Left ventricle myocardium inferior (tissue), 1 donor: ENCODE measurements at regions not wholly inside any gene's neighbourhood (a gene's known extent, or its start where the extent isn't known, plus 50 kb on each side); places are given as distances from the start of the nearest gene placed in this dataset.

Experiments
- DNase-seq: peaks from one replicate; pipeline ENCODE4 v3.0.0-alpha.2; 2020
- H3K27ac ChIP-seq: fragments of 200-600 bp; replicated peaks from 2 replicates; pipeline ENCODE4 v1.8.0; 2021
- H3K27me3 ChIP-seq: fragments of 200-600 bp; 2 replicates; pipeline ENCODE4 v1.8.0; 2021; ENCODE audit warnings: low read depth
- H3K36me3 ChIP-seq: fragments of 200-600 bp; 2 replicates; pipeline ENCODE4 v1.8.0; 2021
- H3K4me1 ChIP-seq: fragments of 200-600 bp; 2 replicates; pipeline ENCODE4 v1.8.0; 2021
- H3K4me3 ChIP-seq: fragments of 200-600 bp; 2 replicates; pipeline ENCODE4 v1.8.0; 2021; ENCODE audit warnings: mild to moderate bottlenecking, moderate library complexity
- H3K9me3 ChIP-seq: fragments of 200-600 bp; replicated peaks from 2 replicates; pipeline ENCODE4 v1.8.0; 2021
- intact Hi-C: fragments of 100-400 bp; cut with micrococcal nuclease; formaldehyde crosslinking; loops from one replicate; pipeline ENCODE4 v1.11.0; 2022
- TF ChIP-seq, protein P1 (sequence below): fragments of 200-600 bp; IDR thresholded peaks from 2 replicates; pipeline ENCODE4 v1.8.0; 2021; ENCODE audit warnings: antibody characterized with exemption, mild to moderate bottlenecking, borderline replicate concordance
- donor health status: DM: no; HTN: yes; CAD: no; lungs with severe emphysema.

DNA sequence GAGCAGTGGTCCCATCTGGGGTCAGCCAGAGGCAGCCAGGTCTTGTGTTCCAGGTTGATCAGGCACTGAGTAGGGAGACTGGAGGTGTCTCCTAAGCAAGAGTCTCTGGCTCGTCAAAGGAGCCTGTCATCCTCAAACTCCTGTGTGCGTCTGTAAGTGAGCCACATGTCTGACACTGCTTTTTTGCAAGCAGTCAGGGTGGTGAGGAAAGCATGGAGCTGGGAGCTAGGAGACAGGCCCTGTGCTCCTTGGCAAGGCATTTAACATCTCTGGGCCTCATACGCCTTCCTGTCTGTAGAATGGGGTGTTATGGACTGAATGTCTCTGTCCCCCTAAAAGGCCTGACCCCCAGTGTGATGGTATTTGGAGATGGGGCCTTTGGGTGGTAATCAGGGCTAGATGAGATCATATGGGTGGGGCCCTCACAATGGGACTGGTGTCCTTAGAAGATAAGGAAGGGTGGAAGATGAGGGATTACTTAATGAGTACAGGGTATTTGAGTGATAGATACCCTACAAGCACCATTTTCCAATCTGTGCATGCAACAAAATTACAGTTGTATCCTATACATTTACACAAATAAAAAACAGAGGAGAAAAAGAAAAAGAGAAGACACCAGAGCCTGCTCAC lies 53.0 kb downstream of the ARL6IP4 start:
- H3K27ac ChIP-seq, result no peak overlapping the region
- DNase-seq, result no peak
- no peaks in the 10 kb centered on the region for H3K9me3 ChIP-seq
- peaks cover 27% of the 10 kb centered on the region for H3K36me3 ChIP-seq
- TF ChIP-seq, protein P1, sequence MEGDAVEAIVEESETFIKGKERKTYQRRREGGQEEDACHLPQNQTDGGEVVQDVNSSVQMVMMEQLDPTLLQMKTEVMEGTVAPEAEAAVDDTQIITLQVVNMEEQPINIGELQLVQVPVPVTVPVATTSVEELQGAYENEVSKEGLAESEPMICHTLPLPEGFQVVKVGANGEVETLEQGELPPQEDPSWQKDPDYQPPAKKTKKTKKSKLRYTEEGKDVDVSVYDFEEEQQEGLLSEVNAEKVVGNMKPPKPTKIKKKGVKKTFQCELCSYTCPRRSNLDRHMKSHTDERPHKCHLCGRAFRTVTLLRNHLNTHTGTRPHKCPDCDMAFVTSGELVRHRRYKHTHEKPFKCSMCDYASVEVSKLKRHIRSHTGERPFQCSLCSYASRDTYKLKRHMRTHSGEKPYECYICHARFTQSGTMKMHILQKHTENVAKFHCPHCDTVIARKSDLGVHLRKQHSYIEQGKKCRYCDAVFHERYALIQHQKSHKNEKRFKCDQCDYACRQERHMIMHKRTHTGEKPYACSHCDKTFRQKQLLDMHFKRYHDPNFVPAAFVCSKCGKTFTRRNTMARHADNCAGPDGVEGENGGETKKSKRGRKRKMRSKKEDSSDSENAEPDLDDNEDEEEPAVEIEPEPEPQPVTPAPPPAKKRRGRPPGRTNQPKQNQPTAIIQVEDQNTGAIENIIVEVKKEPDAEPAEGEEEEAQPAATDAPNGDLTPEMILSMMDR, result no peak
- no peaks in the 10 kb centered on the region for H3K27me3 ChIP-seq
- H3K4me3 ChIP-seq, result no peak overlapping the region
- peaks cover 18% of the 10 kb centered on the region for H3K4me1 ChIP-seq
- intact Hi-C loops, result no loop called here

DNA sequence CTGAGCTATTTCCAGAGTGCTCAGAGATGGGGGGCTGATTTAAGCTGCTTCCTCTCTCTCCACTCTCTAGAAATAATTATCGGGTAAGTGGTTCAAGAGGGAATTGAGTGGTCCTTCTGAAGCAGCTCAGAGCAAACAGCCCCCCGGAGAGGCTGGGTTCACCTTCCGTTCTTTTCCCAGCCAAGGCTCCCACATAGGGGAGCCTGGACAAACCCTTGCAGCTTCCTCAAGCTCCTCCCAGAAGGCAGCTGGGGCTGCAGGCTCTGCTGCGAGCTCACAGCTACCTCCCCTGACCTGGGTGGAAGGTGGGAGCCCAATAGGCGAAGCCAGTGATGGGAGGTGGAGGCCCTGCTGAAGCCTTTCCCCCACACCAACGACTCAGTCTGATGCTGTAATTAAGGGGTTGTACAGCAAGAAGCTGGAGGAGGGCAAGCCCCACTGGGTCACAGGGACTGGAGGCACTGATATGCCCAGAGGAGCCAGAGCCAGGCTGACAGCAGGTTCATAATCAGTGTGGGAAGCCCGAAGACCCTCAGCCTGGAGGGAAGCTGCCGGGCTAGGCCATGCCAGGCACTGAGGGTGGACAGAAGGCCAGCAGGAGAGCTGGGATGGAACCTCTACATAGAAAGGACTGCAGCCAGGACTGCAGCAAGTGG lies 52.4 kb downstream of the ARL6IP4 start:
- Histone ChIP-seq H3K4me1 (peaks cover 20% of the 10 kb centered on the region), H3K9me3 (no peaks in the 10 kb centered on the region), H3K4me3 (no peak overlapping the region), H3K36me3 (peaks cover 28% of the 10 kb centered on the region), H3K27me3 (no peaks in the 10 kb centered on the region), H3K27ac (no peak overlapping the region)
- no peak for DNase-seq
- TF ChIP-seq, protein P1, result no peak
- intact Hi-C loops, result no loop called here
